ENCODE measurements at regions not wholly inside any gene's neighbourhood (a gene's known extent, or its start where the extent isn't known, plus 50 kb on each side); places are given as distances from the start of the nearest gene placed in this dataset.

DNA sequence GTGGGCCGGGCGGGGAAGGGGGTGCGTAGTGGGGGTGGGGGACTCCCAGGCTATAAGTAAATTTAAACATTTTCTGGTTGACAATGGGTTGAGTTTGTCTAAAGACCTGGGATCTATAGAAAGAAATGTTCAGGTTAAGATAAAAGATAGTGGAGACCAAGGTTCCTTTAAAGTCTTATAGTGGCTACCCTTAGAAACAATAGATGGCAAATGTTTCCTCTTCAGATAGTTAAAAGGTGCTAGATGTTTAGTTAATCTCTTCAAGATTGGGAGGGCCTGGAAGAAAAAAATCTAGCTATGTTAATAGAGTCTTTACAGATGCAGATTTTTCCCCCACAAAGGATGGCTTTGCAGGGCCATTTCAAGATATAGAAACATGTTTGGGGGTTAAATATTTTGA lies 446.4 kb upstream of the FKBP1C start:
- H3K4me3 Mint-ChIP-seq: no peak overlapping the region
- H3K36me3 Mint-ChIP-seq (ENCODE audit: low read depth): no peaks in the 10 kb centered on the region
- H3K27me3 Mint-ChIP-seq (ENCODE audit: low read depth): no peaks in the 10 kb centered on the region
- TF ChIP-seq, protein P1, sequence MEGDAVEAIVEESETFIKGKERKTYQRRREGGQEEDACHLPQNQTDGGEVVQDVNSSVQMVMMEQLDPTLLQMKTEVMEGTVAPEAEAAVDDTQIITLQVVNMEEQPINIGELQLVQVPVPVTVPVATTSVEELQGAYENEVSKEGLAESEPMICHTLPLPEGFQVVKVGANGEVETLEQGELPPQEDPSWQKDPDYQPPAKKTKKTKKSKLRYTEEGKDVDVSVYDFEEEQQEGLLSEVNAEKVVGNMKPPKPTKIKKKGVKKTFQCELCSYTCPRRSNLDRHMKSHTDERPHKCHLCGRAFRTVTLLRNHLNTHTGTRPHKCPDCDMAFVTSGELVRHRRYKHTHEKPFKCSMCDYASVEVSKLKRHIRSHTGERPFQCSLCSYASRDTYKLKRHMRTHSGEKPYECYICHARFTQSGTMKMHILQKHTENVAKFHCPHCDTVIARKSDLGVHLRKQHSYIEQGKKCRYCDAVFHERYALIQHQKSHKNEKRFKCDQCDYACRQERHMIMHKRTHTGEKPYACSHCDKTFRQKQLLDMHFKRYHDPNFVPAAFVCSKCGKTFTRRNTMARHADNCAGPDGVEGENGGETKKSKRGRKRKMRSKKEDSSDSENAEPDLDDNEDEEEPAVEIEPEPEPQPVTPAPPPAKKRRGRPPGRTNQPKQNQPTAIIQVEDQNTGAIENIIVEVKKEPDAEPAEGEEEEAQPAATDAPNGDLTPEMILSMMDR (IDR thresholded peaks at IDR 0.05; ENCODE audit: unreplicated experiment in 3 of 3): no peak
- H3K27ac Mint-ChIP-seq: peak overlapping the region in 1 of 3 experiments; percentile 58
- no peaks in the 10 kb centered on the region for H3K9me3 Mint-ChIP-seq
- H3K4me1 Mint-ChIP-seq: no peaks in the 10 kb centered on the region

DNA sequence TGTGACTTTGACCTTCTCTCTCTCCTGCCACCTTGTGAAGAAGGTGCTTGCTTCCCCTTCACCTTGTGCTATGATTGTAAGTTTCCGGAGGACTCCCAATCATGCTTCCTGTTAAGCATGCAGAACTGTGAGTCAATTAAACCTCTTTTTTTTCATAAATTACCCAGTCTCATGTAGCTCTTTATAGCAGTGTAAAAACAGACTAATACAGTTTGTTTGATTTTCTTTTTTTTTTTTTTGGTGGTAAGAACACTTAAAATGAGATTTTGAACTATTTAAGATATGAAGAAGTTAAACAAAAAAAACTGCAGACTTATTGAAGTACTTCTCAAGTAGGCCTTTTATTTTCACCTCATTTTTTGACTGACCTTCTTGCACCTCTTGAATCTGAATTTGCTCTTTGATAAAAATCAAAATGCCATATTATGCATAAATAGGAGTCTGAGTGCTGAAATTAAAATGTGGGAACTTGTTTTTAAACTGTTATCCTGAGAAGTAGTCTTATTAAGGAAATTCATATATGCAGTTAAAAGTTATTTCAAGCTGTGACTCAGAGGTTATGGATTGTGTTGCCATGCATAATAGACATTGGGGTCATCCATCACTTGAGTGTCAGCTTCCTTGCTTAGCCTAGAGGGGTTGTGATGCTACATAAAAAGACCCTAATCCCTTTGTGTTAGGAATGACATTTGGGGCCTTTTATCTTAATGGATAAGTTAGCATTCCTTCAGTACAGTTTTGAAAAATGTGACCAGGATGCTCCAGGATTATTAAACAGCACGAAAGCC lies 447.9 kb upstream of the FKBP1C start:
- Mint-ChIP-seq H3K27ac (no peak overlapping the region), H3K4me3 (no peak overlapping the region), H3K27me3 (ENCODE audit: low read depth) (no peaks in the 10 kb centered on the region), H3K9me3 (no peaks in the 10 kb centered on the region), H3K36me3 (ENCODE audit: low read depth) (no peaks in the 10 kb centered on the region), H3K4me1 (no peaks in the 10 kb centered on the region)
- TF ChIP-seq, protein P1 (IDR thresholded peaks at IDR 0.05; ENCODE audit: unreplicated experiment in 3 of 3): no peak

DNA sequence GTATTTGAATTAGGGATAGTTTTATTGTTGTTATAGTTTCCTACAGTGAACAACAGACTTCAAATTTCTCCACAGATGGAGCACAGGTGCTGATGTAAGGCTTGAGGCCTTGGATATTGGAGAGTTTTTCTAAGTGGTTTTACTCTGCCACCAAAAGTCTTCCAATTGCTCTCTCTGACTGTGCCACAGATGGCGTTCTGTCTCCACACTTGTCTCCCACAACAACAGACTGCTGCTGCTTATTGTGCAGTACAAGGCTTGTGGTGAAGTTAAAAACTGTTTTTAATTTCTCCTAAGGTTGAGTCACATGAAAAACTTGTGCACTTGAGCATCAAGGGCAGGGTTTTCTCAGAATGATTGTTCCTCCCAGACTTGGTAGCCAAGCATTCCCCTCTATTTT lies 460.9 kb upstream of the KHDRBS2 start:
- H3K4me1 Mint-ChIP-seq: no peaks in the 10 kb centered on the region
- no peaks in the 10 kb centered on the region for H3K27me3 Mint-ChIP-seq (ENCODE audit: low read depth)
- H3K4me3 Mint-ChIP-seq: no peak overlapping the region
- H3K9me3 Mint-ChIP-seq: no peaks in the 10 kb centered on the region
- H3K27ac Mint-ChIP-seq: no peak overlapping the region
- H3K36me3 Mint-ChIP-seq (ENCODE audit: low read depth): no peaks in the 10 kb centered on the region
- TF ChIP-seq, protein P1 (IDR thresholded peaks at IDR 0.05; ENCODE audit: unreplicated experiment in 3 of 3): no peak

DNA sequence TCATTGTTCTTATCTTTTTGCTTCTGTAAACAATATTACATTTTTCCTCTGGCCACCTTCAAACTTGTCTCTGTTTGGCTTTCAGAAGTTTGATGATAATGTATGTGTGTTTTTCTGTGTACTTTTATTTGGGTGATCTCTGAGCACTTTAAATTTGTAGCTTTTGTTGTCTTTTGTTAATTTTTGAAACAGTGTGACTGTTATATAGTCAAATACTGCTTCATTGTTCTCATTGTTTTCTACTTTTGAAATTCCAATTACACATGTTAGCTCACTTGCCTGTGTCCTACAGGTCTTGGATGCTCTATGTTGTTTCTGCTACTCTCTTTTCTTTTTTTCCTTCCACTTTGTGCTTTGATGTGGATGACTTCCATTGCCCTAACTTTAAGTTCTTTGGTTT lies 460.1 kb upstream of the KHDRBS2 start:
- H3K4me1 Mint-ChIP-seq: no peaks in the 10 kb centered on the region

DNA sequence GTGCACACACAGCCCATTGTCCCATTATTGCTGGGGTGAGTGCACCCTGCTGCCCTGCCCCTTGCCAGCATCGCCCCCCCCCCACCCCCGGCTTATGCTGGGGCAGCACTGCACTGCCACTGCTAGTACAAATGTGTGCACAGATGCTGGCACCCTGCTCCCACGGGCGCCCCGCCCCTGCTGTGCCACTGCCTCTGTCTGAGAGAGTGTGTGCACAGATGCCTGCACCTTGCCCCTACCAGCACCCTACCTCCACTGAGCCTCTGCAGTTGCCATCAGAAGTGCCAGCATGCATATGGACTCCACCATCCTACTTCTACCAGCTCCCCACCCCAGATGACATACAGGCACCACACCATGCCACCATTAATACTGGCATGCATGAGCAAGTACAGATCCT lies 454.6 kb upstream of the KHDRBS2 start:
- Mint-ChIP-seq H3K27me3 (ENCODE audit: low read depth) (no peaks in the 10 kb centered on the region), H3K4me1 (no peaks in the 10 kb centered on the region), H3K9me3 (no peaks in the 10 kb centered on the region), H3K36me3 (ENCODE audit: low read depth) (no peaks in the 10 kb centered on the region), H3K4me3 (no peak overlapping the region), H3K27ac (no peak overlapping the region)
- TF ChIP-seq, protein P1 (IDR thresholded peaks at IDR 0.05; ENCODE audit: unreplicated experiment in 3 of 3): no peak

More for the DNA sequence above, 460.1 kb upstream of the KHDRBS2 start:
- H3K27ac Mint-ChIP-seq: no peak overlapping the region
- H3K4me3 Mint-ChIP-seq: no peak overlapping the region
- TF ChIP-seq, protein P1 (IDR thresholded peaks at IDR 0.05; ENCODE audit: unreplicated experiment in 3 of 3): no peak
- no peaks in the 10 kb centered on the region for H3K36me3 Mint-ChIP-seq (ENCODE audit: low read depth)
- no peaks in the 10 kb centered on the region for H3K27me3 Mint-ChIP-seq (ENCODE audit: low read depth)
- H3K9me3 Mint-ChIP-seq: no peaks in the 10 kb centered on the region

DNA sequence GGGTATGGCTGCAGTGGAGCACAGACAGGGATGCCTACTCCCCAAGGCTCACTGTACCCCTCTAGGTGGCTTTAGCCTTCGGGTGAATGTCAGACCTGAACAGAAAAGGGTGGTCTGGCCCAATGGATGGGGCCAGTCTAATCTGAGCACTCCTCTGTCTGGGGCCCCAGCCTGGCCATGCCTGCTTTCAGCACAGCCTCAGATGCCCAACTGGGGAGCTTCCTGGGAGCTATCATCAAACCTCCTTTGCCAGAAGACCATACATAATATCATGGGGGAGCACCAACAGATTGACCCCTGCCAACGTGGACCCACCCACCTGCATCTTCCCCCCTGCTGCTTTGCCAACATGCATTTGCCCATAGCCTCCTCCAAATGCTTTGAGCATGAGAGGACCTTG lies 454.1 kb upstream of the KHDRBS2 start:
- H3K36me3 Mint-ChIP-seq (ENCODE audit: low read depth): no peaks in the 10 kb centered on the region
- H3K9me3 Mint-ChIP-seq: no peaks in the 10 kb centered on the region
- no peak overlapping the region for H3K27ac Mint-ChIP-seq
- no peak overlapping the region for H3K4me3 Mint-ChIP-seq
- TF ChIP-seq, protein P1 (IDR thresholded peaks at IDR 0.05; ENCODE audit: unreplicated experiment in 3 of 3): no peak
- no peaks in the 10 kb centered on the region for H3K27me3 Mint-ChIP-seq (ENCODE audit: low read depth)
- H3K4me1 Mint-ChIP-seq: no peaks in the 10 kb centered on the region

Measured in nephron (organoid).